PFSK-1 (cell line): ENCODE measurements at regions not wholly inside any gene's neighbourhood (a gene's known extent, or its start where the extent isn't known, plus 50 kb on each side); places are given as distances from the start of the nearest gene placed in this dataset.

Source experiments
- POLR2AphosphoS5 ChIP-seq: IDR thresholded peaks from 2 replicates; pipeline ENCODE4 v1.6.1; 2012; ENCODE audit warnings: low read depth, mild to moderate bottlenecking, control low read depth, low read length, moderate library complexity
- TAF1 ChIP-seq: IDR thresholded peaks from 2 replicates; pipeline ENCODE4 v1.6.1; 2012; ENCODE audit warnings: low read length, control low read depth, borderline replicate concordance; ENCODE audit not compliant: insufficient read depth
- TF ChIP-seq, protein P1 (sequence below), 2 experiments: IDR thresholded peaks; 2 replicates each; pipeline versions ENCODE4 v1.6.1 to v1.8.0; 2011 to 2012; ENCODE audit warnings: low read depth in 2 of 2, low read length in 2 of 2, control low read depth in 1 of 2, inconsistent platforms in 1 of 2, mild to moderate bottlenecking in 1 of 2, moderate library complexity in 1 of 2; ENCODE audit not compliant: insufficient read depth in 1 of 2

DNA sequence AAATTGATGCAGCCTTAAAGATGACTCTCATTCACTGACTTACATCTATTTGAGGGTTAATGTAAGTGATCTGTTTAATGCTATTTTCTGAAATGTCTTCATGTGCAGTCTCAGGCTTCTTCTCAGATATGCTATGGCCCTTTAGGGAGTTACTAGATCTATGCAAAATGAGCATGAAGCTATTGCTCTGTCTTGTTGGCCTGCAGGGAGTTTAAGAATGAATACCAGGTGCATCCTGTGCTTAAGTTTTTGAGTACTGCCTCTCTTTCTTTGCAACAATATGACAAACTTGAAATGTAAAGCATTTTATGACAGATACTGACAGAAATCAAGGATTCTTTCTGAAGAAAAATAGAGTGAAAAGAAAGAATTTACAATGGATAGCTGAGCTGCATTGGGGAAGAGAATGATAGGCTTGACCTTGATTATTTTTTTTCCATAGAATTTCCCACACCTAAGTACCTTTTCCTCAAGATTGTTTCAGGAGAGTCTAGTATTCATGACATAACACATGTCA, 1058.3 kb upstream of the TMEFF2 start:
- TF ChIP-seq, protein P1, sequence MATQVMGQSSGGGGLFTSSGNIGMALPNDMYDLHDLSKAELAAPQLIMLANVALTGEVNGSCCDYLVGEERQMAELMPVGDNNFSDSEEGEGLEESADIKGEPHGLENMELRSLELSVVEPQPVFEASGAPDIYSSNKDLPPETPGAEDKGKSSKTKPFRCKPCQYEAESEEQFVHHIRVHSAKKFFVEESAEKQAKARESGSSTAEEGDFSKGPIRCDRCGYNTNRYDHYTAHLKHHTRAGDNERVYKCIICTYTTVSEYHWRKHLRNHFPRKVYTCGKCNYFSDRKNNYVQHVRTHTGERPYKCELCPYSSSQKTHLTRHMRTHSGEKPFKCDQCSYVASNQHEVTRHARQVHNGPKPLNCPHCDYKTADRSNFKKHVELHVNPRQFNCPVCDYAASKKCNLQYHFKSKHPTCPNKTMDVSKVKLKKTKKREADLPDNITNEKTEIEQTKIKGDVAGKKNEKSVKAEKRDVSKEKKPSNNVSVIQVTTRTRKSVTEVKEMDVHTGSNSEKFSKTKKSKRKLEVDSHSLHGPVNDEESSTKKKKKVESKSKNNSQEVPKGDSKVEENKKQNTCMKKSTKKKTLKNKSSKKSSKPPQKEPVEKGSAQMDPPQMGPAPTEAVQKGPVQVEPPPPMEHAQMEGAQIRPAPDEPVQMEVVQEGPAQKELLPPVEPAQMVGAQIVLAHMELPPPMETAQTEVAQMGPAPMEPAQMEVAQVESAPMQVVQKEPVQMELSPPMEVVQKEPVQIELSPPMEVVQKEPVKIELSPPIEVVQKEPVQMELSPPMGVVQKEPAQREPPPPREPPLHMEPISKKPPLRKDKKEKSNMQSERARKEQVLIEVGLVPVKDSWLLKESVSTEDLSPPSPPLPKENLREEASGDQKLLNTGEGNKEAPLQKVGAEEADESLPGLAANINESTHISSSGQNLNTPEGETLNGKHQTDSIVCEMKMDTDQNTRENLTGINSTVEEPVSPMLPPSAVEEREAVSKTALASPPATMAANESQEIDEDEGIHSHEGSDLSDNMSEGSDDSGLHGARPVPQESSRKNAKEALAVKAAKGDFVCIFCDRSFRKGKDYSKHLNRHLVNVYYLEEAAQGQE (IDR thresholded peaks at IDR 0.05; ENCODE audit: insufficient read depth in 1 of 2, low read depth in 2 of 2, low read length in 2 of 2), result no peak
- TF ChIP-seq POLR2AphosphoS5 (no peak), TAF1 (no peak)
